ENCODE measurements at regions not wholly inside any gene's neighbourhood (a gene's known extent, or its start where the extent isn't known, plus 50 kb on each side); places are given as distances from the start of the nearest gene placed in this dataset.

GRCh38 chr1:30515755-30516484 lies 207.5 kb downstream of the MATN1 start:
- DNase-seq (ENCODE audit: low spot score) = no peak

- DNase-seq (ENCODE audit: low spot score) = no peak
These were observed 208.4 kb downstream of the MATN1 start for GRCh38 chr1:30514945-30515344.

- no peak for DNase-seq (ENCODE audit: low spot score)
These were observed 209.2 kb downstream of the MATN1 start for GRCh38 chr1:30514137-30514654.

- DNase-seq (ENCODE audit: low spot score) = no peak
These were observed 209.8 kb downstream of the MATN1 start for GRCh38 chr1:30513396-30514136.

- no peak for DNase-seq (ENCODE audit: low spot score)
These were observed 210.5 kb downstream of the MATN1 start for GRCh38 chr1:30512914-30513265.

- no peak for DNase-seq (ENCODE audit: low spot score)
These were observed 211.1 kb downstream of the MATN1 start for GRCh38 chr1:30511991-30512913.

GRCh38 chr1:30511563-30511962 lies 211.8 kb downstream of the MATN1 start:
- no peak for DNase-seq (ENCODE audit: low spot score)

- no peak for DNase-seq (ENCODE audit: low spot score)
These were observed 212.3 kb downstream of the MATN1 start for GRCh38 chr1:30511106-30511505.

- DNase-seq (ENCODE audit: low spot score) = no peak
These were observed 213.7 kb downstream of the MATN1 start for GRCh38 chr1:30509670-30510069.

- no peak for DNase-seq (ENCODE audit: low spot score)
These were observed 214.8 kb downstream of the MATN1 start for GRCh38 chr1:30508611-30509010.

- no peak for DNase-seq (ENCODE audit: low spot score)
These were observed 215.3 kb downstream of the MATN1 start for GRCh38 chr1:30508175-30508448.

GRCh38 chr1:30507401-30508174 lies 215.8 kb downstream of the MATN1 start:
- DNase-seq (ENCODE audit: low spot score) = no peak

- DNase-seq (ENCODE audit: low spot score) = no peak
These were observed 216.4 kb downstream of the MATN1 start for GRCh38 chr1:30507016-30507312.

- DNase-seq (ENCODE audit: low spot score) = no peak
These were observed 216.9 kb downstream of the MATN1 start for GRCh38 chr1:30506291-30507015.

GRCh38 chr1:30505853-30506252 lies 217.5 kb downstream of the MATN1 start:
- no peak for DNase-seq (ENCODE audit: low spot score)

- DNase-seq (ENCODE audit: low spot score) = no peak
These were observed 230.9 kb downstream of the MATN1 start for GRCh38 chr1:30492451-30492850.

- no peak for DNase-seq (ENCODE audit: low spot score)
These were observed 231.6 kb downstream of the MATN1 start for GRCh38 chr1:30491831-30492230.

- no peak for DNase-seq (ENCODE audit: low spot score)
These were observed 232.8 kb downstream of the MATN1 start for GRCh38 chr1:30490554-30491053.

- DNase-seq (ENCODE audit: low spot score) = no peak
These were observed 233.5 kb downstream of the MATN1 start for GRCh38 chr1:30489737-30490389.

- DNase-seq (ENCODE audit: low spot score) = no peak
These were observed 235.0 kb downstream of the MATN1 start for GRCh38 chr1:30488324-30488913.

Measured in SK-N-DZ (cell line).